HEK293 (cell line): ENCODE measurements at regions not wholly inside any gene's neighbourhood (a gene's known extent, or its start where the extent isn't known, plus 50 kb on each side); places are given as distances from the start of the nearest gene placed in this dataset.

ENCODE experiments used
- ZFP37 ChIP-seq: fragments of 450-650 bp; formaldehyde crosslinking; IDR thresholded peaks from 2 replicates; pipeline ENCODE4 v1.5.1; 2016; ENCODE audit warnings: missing biosample characterization, missing genetic modification characterization
- ZNF184 ChIP-seq: fragments of 450-650 bp; IDR thresholded peaks from 2 replicates; pipeline ENCODE4 v1.5.1; 2018; ENCODE audit warnings: missing biosample characterization, mild to moderate bottlenecking, missing genetic modification characterization
- ZNF280D ChIP-seq: fragments of 450-650 bp; formaldehyde crosslinking; IDR thresholded peaks from 2 replicates; pipeline ENCODE4 v1.5.1; 2016; ENCODE audit warnings: missing biosample characterization, missing genetic modification characterization
- TF ChIP-seq, protein P1 (sequence below): fragments of 450-650 bp; formaldehyde crosslinking; IDR thresholded peaks from 2 replicates; pipeline ENCODE4 v1.5.1; 2016; ENCODE audit warnings: missing biosample characterization, missing genetic modification characterization
- TF ChIP-seq, protein P2 (sequence below): fragments of 450-650 bp; formaldehyde crosslinking; IDR thresholded peaks from 2 replicates; pipeline ENCODE4 v1.5.1; 2016; ENCODE audit warnings: missing biosample characterization, missing genetic modification characterization
- TF ChIP-seq, protein P3 (sequence below): fragments of 450-650 bp; formaldehyde crosslinking; IDR thresholded peaks from 2 replicates; pipeline ENCODE4 v1.5.1; 2016; ENCODE audit warnings: missing biosample characterization, missing genetic modification characterization
- TF ChIP-seq, protein P4 (sequence below): fragments of 450-650 bp; formaldehyde crosslinking; IDR thresholded peaks from 2 replicates; pipeline ENCODE4 v1.5.1; 2017; ENCODE audit warnings: missing biosample characterization, missing genetic modification characterization

DNA sequence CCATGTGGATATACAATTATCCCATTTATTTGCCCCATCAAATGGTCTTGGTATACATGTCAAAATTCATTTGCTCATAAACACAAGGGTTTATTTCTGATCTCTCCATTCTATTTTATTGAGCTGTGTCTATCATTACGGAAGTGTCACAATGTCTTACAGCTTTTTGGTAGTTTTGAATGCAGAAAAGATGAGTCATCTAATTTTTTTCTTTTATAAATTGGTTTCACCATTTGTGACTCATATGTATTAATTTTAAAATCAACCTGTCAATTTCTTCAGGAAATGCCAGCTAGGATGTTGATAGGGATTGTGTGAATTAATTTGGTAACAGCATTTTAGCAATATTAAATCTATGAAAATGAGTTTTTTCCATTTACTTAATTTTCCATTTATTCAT, 2549.4 kb downstream of the PCDH9 start:
- TF ChIP-seq, protein P1, sequence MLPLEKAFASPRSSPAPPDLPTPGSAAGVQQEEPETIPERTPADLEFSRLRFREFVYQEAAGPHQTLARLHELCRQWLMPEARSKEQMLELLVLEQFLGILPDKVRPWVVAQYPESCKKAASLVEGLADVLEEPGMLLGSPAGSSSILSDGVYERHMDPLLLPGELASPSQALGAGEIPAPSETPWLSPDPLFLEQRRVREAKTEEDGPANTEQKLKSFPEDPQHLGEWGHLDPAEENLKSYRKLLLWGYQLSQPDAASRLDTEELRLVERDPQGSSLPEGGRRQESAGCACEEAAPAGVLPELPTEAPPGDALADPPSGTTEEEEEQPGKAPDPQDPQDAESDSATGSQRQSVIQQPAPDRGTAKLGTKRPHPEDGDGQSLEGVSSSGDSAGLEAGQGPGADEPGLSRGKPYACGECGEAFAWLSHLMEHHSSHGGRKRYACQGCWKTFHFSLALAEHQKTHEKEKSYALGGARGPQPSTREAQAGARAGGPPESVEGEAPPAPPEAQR (tag by site-specific recombination): no peak
- TF ChIP-seq ZNF280D (tag by site-specific recombination) (no peak), ZNF184 (tag by site-specific recombination) (no peak), ZFP37 (tag by site-specific recombination) (no peak)
- TF ChIP-seq, protein P2, sequence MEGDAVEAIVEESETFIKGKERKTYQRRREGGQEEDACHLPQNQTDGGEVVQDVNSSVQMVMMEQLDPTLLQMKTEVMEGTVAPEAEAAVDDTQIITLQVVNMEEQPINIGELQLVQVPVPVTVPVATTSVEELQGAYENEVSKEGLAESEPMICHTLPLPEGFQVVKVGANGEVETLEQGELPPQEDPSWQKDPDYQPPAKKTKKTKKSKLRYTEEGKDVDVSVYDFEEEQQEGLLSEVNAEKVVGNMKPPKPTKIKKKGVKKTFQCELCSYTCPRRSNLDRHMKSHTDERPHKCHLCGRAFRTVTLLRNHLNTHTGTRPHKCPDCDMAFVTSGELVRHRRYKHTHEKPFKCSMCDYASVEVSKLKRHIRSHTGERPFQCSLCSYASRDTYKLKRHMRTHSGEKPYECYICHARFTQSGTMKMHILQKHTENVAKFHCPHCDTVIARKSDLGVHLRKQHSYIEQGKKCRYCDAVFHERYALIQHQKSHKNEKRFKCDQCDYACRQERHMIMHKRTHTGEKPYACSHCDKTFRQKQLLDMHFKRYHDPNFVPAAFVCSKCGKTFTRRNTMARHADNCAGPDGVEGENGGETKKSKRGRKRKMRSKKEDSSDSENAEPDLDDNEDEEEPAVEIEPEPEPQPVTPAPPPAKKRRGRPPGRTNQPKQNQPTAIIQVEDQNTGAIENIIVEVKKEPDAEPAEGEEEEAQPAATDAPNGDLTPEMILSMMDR (tag by site-specific recombination): no peak
- TF ChIP-seq, protein P3, sequence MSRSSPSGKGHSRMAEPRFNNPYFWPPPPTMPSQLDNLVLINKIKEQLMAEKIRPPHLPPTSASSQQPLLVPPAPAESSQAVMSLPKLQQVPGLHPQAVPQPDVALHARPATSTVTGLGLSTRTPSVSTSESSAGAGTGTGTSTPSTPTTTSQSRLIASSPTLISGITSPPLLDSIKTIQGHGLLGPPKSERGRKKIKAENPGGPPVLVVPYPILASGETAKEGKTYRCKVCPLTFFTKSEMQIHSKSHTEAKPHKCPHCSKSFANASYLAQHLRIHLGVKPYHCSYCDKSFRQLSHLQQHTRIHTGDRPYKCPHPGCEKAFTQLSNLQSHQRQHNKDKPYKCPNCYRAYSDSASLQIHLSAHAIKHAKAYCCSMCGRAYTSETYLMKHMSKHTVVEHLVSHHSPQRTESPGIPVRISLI (tag by site-specific recombination): no peak
- TF ChIP-seq, protein P4, sequence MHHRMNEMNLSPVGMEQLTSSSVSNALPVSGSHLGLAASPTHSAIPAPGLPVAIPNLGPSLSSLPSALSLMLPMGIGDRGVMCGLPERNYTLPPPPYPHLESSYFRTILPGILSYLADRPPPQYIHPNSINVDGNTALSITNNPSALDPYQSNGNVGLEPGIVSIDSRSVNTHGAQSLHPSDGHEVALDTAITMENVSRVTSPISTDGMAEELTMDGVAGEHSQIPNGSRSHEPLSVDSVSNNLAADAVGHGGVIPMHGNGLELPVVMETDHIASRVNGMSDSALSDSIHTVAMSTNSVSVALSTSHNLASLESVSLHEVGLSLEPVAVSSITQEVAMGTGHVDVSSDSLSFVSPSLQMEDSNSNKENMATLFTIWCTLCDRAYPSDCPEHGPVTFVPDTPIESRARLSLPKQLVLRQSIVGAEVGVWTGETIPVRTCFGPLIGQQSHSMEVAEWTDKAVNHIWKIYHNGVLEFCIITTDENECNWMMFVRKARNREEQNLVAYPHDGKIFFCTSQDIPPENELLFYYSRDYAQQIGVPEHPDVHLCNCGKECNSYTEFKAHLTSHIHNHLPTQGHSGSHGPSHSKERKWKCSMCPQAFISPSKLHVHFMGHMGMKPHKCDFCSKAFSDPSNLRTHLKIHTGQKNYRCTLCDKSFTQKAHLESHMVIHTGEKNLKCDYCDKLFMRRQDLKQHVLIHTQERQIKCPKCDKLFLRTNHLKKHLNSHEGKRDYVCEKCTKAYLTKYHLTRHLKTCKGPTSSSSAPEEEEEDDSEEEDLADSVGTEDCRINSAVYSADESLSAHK (tag by site-specific recombination): no peak
